Activated naive CD8-positive, alpha-beta T cell treated with anti-CD3 and anti-CD28 coated beads, Interleukin-2, amount 50 U/mL, for 24 hours (primary cell): ENCODE measurements at regions not wholly inside any gene's neighbourhood (a gene's known extent, or its start where the extent isn't known, plus 50 kb on each side); places are given as distances from the start of the nearest gene placed in this dataset.
"Not testable (repeated sequence)": the region's sequence is repeated elsewhere in the genome, so short reads cannot be mapped to it uniquely, and the experiment has no call there.

Source experiments
- ATAC-seq: fragments of 150-1000 bp; cut with Tn5 transposase; one replicate; pipeline ENCODE4 v1.10.0; 2021
- DNase-seq: peaks from one replicate; pipeline ENCODE4 v3.0.0; 2021
- H3K27ac Mint-ChIP-seq: one replicate; pipeline ENCODE4 v1.8.0; 2021; ENCODE audit warnings: mild to moderate bottlenecking, mixed read lengths
- H3K27me3 Mint-ChIP-seq: one replicate; pipeline ENCODE4 v1.8.0; 2021; ENCODE audit warnings: mixed read lengths
- H3K36me3 Mint-ChIP-seq: one replicate; pipeline ENCODE4 v1.8.0; 2021; ENCODE audit warnings: low read depth, mixed read lengths
- H3K4me1 Mint-ChIP-seq: one replicate; pipeline ENCODE4 v1.8.0; 2021; ENCODE audit warnings: mixed read lengths
- H3K4me3 Mint-ChIP-seq: one replicate; pipeline ENCODE4 v1.8.0; 2021; ENCODE audit warnings: mild to moderate bottlenecking, moderate library complexity, mixed read lengths
- H3K9me3 Mint-ChIP-seq: one replicate; pipeline ENCODE4 v1.8.0; 2021; ENCODE audit warnings: mixed read lengths

GRCh38 chr9:21695874-21696341 is 106.5 kb upstream of the MTAP start:
- no peaks in the 10 kb centered on the region for H3K36me3 Mint-ChIP-seq
- H3K4me1 Mint-ChIP-seq: no peaks in the 10 kb centered on the region
- DNase-seq: no peak
- ATAC-seq: no peak
- H3K9me3 Mint-ChIP-seq: peaks cover 3% of the 10 kb centered on the region
- H3K27me3 Mint-ChIP-seq: peaks cover 2% of the 10 kb centered on the region
- no peak overlapping the region for H3K4me3 Mint-ChIP-seq
- no peak overlapping the region for H3K27ac Mint-ChIP-seq

GRCh38 chr9:21696411-21696871 is 106.0 kb upstream of the MTAP start:
- H3K36me3 Mint-ChIP-seq: no peaks in the 10 kb centered on the region
- peaks cover 3% of the 10 kb centered on the region for H3K9me3 Mint-ChIP-seq
- peaks cover 2% of the 10 kb centered on the region for H3K27me3 Mint-ChIP-seq
- H3K4me3 Mint-ChIP-seq: no peak overlapping the region
- ATAC-seq (peak; percentile 36), DNase-seq (no peak)
- no peaks in the 10 kb centered on the region for H3K4me1 Mint-ChIP-seq
- H3K27ac Mint-ChIP-seq: no peak overlapping the region

- DNase-seq (no peak), ATAC-seq (no peak)
- H3K4me1 Mint-ChIP-seq: peaks cover 14% of the 10 kb centered on the region
- no peaks in the 10 kb centered on the region for H3K36me3 Mint-ChIP-seq
- H3K9me3 Mint-ChIP-seq: no peaks in the 10 kb centered on the region
- no peak overlapping the region for H3K27ac Mint-ChIP-seq
- H3K4me3 Mint-ChIP-seq: no peak overlapping the region
- peaks cover 2% of the 10 kb centered on the region for H3K27me3 Mint-ChIP-seq
Observed at GRCh38 chr9:21708260-21708711, 94.2 kb upstream of the MTAP start.

- Mint-ChIP-seq H3K27ac (no peak overlapping the region), H3K9me3 (no peaks in the 10 kb centered on the region), H3K4me1 (peaks cover 14% of the 10 kb centered on the region), H3K36me3 (no peaks in the 10 kb centered on the region), H3K4me3 (no peak overlapping the region), H3K27me3 (peaks cover 2% of the 10 kb centered on the region)
- ATAC-seq (no peak), DNase-seq (no peak)
Observed at GRCh38 chr9:21708856-21709255, 93.6 kb upstream of the MTAP start.

- DNase-seq (peak; percentile 76), ATAC-seq (no peak)
- Mint-ChIP-seq H3K4me3 (no peak overlapping the region), H3K27ac (no peak overlapping the region), H3K9me3 (no peaks in the 10 kb centered on the region), H3K27me3 (peaks cover 2% of the 10 kb centered on the region), H3K36me3 (no peaks in the 10 kb centered on the region), H3K4me1 (peaks cover 14% of the 10 kb centered on the region)
Observed at GRCh38 chr9:21709464-21710058, 92.9 kb upstream of the MTAP start.

GRCh38 chr9:21710548-21711191 is 91.8 kb upstream of the MTAP start:
- Mint-ChIP-seq H3K27ac (peak overlapping the region; percentile 77), H3K9me3 (no peaks in the 10 kb centered on the region), H3K36me3 (no peaks in the 10 kb centered on the region), H3K4me3 (no peak overlapping the region), H3K27me3 (peaks cover 2% of the 10 kb centered on the region), H3K4me1 (peaks cover 14% of the 10 kb centered on the region)
- peak; percentile 48 for ATAC-seq
- DNase-seq: no peak

GRCh38 chr9:21711504-21711903 is 90.9 kb upstream of the MTAP start:
- peak; percentile 18 for DNase-seq
- Mint-ChIP-seq H3K27me3 (peaks cover 2% of the 10 kb centered on the region), H3K4me1 (peaks cover 14% of the 10 kb centered on the region), H3K36me3 (no peaks in the 10 kb centered on the region), H3K27ac (no peak overlapping the region), H3K4me3 (no peak overlapping the region), H3K9me3 (no peaks in the 10 kb centered on the region)
- ATAC-seq: peak; percentile 96

- DNase-seq (no peak), ATAC-seq (no peak)
Observed at GRCh38 chr9:21715408-21715807, 87.0 kb upstream of the MTAP start.

GRCh38 chr9:21720758-21721157 is 81.7 kb upstream of the MTAP start:
- DNase-seq (no peak), ATAC-seq (no peak)
- Mint-ChIP-seq H3K27me3 (peaks cover 19% of the 10 kb centered on the region), H3K4me3 (no peak overlapping the region), H3K36me3 (no peaks in the 10 kb centered on the region), H3K9me3 (no peaks in the 10 kb centered on the region), H3K27ac (no peak overlapping the region), H3K4me1 (no peaks in the 10 kb centered on the region)

More at GRCh38 chr9:21715408-21715807, 87.0 kb upstream of the MTAP start:
- H3K36me3 Mint-ChIP-seq: no peaks in the 10 kb centered on the region
- peaks cover 7% of the 10 kb centered on the region for H3K27me3 Mint-ChIP-seq
- H3K4me1 Mint-ChIP-seq: peaks cover 14% of the 10 kb centered on the region
- no peak overlapping the region for H3K27ac Mint-ChIP-seq
- H3K4me3 Mint-ChIP-seq: no peak overlapping the region
- H3K9me3 Mint-ChIP-seq: no peaks in the 10 kb centered on the region

- DNase-seq, H3K4me1 Mint-ChIP-seq, H3K36me3 Mint-ChIP-seq, ATAC-seq, H3K27ac Mint-ChIP-seq, H3K9me3 Mint-ChIP-seq, H3K4me3 Mint-ChIP-seq: not testable (repeated sequence)
- peaks cover 18% of the 10 kb centered on the region for H3K27me3 Mint-ChIP-seq
Observed at GRCh38 chr9:21727411-21727810, 75.0 kb upstream of the MTAP start.

- H3K36me3 Mint-ChIP-seq: no peaks in the 10 kb centered on the region
- H3K27me3 Mint-ChIP-seq: peaks cover 15% of the 10 kb centered on the region
- no peak for ATAC-seq
- no peak for DNase-seq
- no peak overlapping the region for H3K27ac Mint-ChIP-seq
- no peaks in the 10 kb centered on the region for H3K9me3 Mint-ChIP-seq
- no peaks in the 10 kb centered on the region for H3K4me1 Mint-ChIP-seq
- no peak overlapping the region for H3K4me3 Mint-ChIP-seq
Observed at GRCh38 chr9:21728781-21729180, 73.7 kb upstream of the MTAP start.

- Mint-ChIP-seq H3K9me3 (no peaks in the 10 kb centered on the region), H3K36me3 (no peaks in the 10 kb centered on the region), H3K4me1 (no peaks in the 10 kb centered on the region), H3K27me3 (peaks cover 14% of the 10 kb centered on the region), H3K27ac (no peak overlapping the region), H3K4me3 (no peak overlapping the region)
- DNase-seq: no peak
- no peak for ATAC-seq
Observed at GRCh38 chr9:21729648-21730047, 72.8 kb upstream of the MTAP start.

- no peak overlapping the region for H3K4me3 Mint-ChIP-seq
- DNase-seq (no peak), ATAC-seq (no peak)
- no peaks in the 10 kb centered on the region for H3K9me3 Mint-ChIP-seq
- no peak overlapping the region for H3K27ac Mint-ChIP-seq
- H3K27me3 Mint-ChIP-seq: peaks cover 8% of the 10 kb centered on the region
- no peaks in the 10 kb centered on the region for H3K36me3 Mint-ChIP-seq
- no peaks in the 10 kb centered on the region for H3K4me1 Mint-ChIP-seq
Observed at GRCh38 chr9:21730899-21731298, 71.5 kb upstream of the MTAP start.

GRCh38 chr9:21741151-21741550 is 61.3 kb upstream of the MTAP start:
- no peak for ATAC-seq
- Mint-ChIP-seq H3K4me3 (no peak overlapping the region), H3K9me3 (no peaks in the 10 kb centered on the region), H3K27ac (no peak overlapping the region), H3K36me3 (no peaks in the 10 kb centered on the region), H3K27me3 (peaks cover 10% of the 10 kb centered on the region), H3K4me1 (no peaks in the 10 kb centered on the region)
- DNase-seq: no peak

GRCh38 chr9:21744320-21744719 is 58.1 kb upstream of the MTAP start:
- Mint-ChIP-seq H3K27me3 (peaks cover 15% of the 10 kb centered on the region), H3K4me1 (no peaks in the 10 kb centered on the region), H3K36me3 (no peaks in the 10 kb centered on the region), H3K27ac (no peak overlapping the region), H3K4me3 (no peak overlapping the region), H3K9me3 (no peaks in the 10 kb centered on the region)
- DNase-seq (no peak), ATAC-seq (no peak)
